Mucosa of rectum (tissue), 2 donors: ENCODE measurements at regions not wholly inside any gene's neighbourhood (a gene's known extent, or its start where the extent isn't known, plus 50 kb on each side); places are given as distances from the start of the nearest gene placed in this dataset.
"Not testable (repeated sequence)": the region's sequence is repeated elsewhere in the genome, so short reads cannot be mapped to it uniquely, and the experiment has no call there.

Experiments
- H3K27ac ChIP-seq, 2 donors: one replicate each; pipeline ENCODE4 v1.7.0; 2013; ENCODE audit warnings: inconsistent platforms in 2 of 2, low read depth in 2 of 2, low read length in 2 of 2
- H3K27me3 ChIP-seq, 2 donors: one replicate each; pipeline ENCODE4 v1.7.0; 2013; ENCODE audit warnings: low read length in 2 of 2; ENCODE audit not compliant: control insufficient read depth in 2 of 2, insufficient read depth in 2 of 2
- H3K36me3 ChIP-seq, 2 donors: one replicate each; pipeline ENCODE4 v1.7.0; 2013; ENCODE audit warnings: low read length in 2 of 2; ENCODE audit not compliant: control insufficient read depth in 2 of 2, insufficient read depth in 2 of 2
- H3K4me1 ChIP-seq, 2 donors: one replicate each; pipeline ENCODE4 v1.7.0; 2013; ENCODE audit warnings: low read length in 2 of 2, mild to moderate bottlenecking in 1 of 2; ENCODE audit not compliant: control insufficient read depth in 2 of 2, insufficient read depth in 2 of 2
- H3K4me3 ChIP-seq, 2 donors: one replicate each; pipeline ENCODE4 v1.7.0; 2013; ENCODE audit warnings: low read length in 2 of 2
- H3K9ac ChIP-seq, 2 donors: one replicate each; pipeline ENCODE4 v1.7.0; 2013; ENCODE audit warnings: low read length in 2 of 2, low read depth in 1 of 2, mild to moderate bottlenecking in 1 of 2
- H3K9me3 ChIP-seq, 2 donors: one replicate each; pipeline ENCODE4 v1.7.0; 2013; ENCODE audit warnings: low read length in 2 of 2; ENCODE audit not compliant: control insufficient read depth in 2 of 2
- donor health status: healthy.
- donor health status: Normal muscosa, but diverticular disease.

GRCh38 chr1:236343246-236343870 is 50.7 kb upstream of the EDARADD start:
- Histone ChIP-seq H3K36me3 (no peaks in the 10 kb centered on the region), H3K9me3 (no peaks in the 10 kb centered on the region), H3K9ac (no peak overlapping the region), H3K4me3 (peak overlapping the region in 1 of 2 donors; percentile 5), H3K27ac (no peak overlapping the region), H3K27me3 (no peaks in the 10 kb centered on the region), H3K4me1 (peaks cover 5 to 7% of the 10 kb centered on the region in 2 donors)

DNA sequence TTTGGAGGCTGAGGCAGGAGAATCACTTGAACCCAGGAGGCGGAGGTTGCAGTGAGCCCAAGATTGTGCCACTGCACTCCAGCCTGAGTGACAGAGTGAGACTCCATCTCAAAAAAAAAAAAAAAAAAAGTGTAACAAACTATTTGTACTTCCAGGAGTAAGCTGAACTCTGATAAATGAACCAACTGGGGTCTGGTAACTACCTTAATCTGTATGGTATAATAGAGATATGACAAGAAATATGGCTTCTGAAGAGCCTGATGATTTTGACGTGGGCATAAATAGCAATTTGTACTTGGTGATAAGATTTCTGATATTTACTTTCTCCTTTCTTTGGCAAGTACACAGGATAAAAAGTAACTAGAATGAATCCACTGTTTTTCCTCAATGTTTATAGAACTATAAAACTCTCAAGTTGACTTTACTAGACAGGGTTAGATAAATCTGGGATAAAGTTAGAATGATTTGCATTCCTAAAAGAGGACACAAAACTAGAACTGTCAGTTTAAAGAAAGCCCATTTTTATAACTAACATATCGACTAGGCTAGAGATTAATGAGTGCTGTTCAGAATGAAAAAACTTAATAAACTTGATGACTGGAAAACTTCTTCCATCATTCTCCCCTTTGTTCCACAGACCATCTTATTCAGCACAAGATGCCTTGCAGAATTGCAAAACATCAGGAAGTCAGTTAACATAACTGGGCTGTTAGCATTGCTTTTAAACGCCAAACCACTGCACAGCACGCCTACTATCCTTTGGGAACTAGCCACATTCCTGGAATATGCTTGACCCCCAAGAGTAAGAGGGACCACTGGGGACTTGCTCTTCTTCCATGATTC is 51.5 kb upstream of the EDARADD start:
- H3K9me3 ChIP-seq = no peaks in the 10 kb centered on the region
- no peak overlapping the region for H3K27ac ChIP-seq
- no peaks in the 10 kb centered on the region for H3K27me3 ChIP-seq
- no peak overlapping the region for H3K4me3 ChIP-seq
- H3K36me3 ChIP-seq = no peaks in the 10 kb centered on the region
- H3K4me1 ChIP-seq = peaks cover 5 to 7% of the 10 kb centered on the region in 2 donors
- no peak overlapping the region for H3K9ac ChIP-seq

DNA sequence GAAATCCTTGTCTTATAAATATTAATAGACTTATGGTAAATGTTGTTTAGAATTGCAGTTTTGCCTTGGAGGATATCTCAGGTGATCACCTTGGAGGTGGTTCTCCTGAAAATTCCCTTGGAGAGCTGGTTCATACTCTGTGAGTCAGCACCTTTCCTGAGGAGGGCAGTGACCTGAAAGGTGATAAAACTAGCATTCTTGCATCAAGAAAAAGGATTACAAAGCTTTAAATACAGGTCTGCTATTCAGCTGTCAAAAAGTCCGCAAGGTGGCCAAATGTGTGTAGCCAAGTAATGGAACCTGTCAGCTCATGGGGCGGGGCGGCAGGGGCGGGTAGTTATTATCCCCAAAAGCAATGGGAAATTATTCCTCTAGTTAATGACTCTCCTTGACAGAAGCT is 52.8 kb upstream of the EDARADD start:
- Histone ChIP-seq H3K9ac (no peak overlapping the region), H3K4me3 (no peak overlapping the region), H3K36me3 (no peaks in the 10 kb centered on the region), H3K9me3 (no peaks in the 10 kb centered on the region), H3K27me3 (no peaks in the 10 kb centered on the region), H3K27ac (no peak overlapping the region), H3K4me1 (peaks cover 5 to 7% of the 10 kb centered on the region in 2 donors)

GRCh38 chr1:236338096-236338495 is 56.0 kb upstream of the EDARADD start:
- no peak overlapping the region for H3K27ac ChIP-seq
- H3K27me3 ChIP-seq = no peaks in the 10 kb centered on the region
- no peak overlapping the region for H3K4me3 ChIP-seq
- H3K9ac ChIP-seq = no peak overlapping the region
- H3K4me1 ChIP-seq = peaks cover 3 to 5% of the 10 kb centered on the region in 2 donors
- no peaks in the 10 kb centered on the region for H3K36me3 ChIP-seq
- no peaks in the 10 kb centered on the region for H3K9me3 ChIP-seq

DNA sequence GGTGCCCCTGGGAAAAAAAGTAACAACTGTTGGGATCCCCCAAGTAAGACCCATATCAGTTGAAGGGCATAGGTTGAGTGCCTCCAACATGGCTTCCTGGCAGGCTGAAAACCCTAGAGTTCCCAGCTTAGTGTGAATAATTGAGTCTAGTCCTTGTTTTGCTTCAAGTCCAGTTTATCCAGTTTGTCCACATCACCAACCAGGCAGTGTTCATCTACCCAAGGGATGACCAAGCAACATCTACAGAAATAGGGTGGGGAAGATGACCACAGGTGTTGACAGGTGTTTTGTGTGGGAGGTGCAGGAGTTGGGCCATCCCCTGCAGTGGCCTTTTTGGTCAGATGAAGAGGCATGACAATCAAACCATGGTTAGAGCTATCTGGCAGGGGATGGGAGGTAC is 54.3 kb upstream of the ERO1B start:
- Histone ChIP-seq H3K9ac (no peak overlapping the region), H3K9me3 (no peaks in the 10 kb centered on the region), H3K4me3 (no peak overlapping the region), H3K27ac (no peak overlapping the region), H3K4me1 (no peaks in the 10 kb centered on the region), H3K36me3 (no peaks in the 10 kb centered on the region), H3K27me3 (no peaks in the 10 kb centered on the region)

GRCh38 chr1:236335633-236336032 is 53.9 kb upstream of the ERO1B start:
- H3K4me1 ChIP-seq, H3K27me3 ChIP-seq, H3K9ac ChIP-seq, H3K36me3 ChIP-seq, H3K27ac ChIP-seq, H3K4me3 ChIP-seq, H3K9me3 ChIP-seq: not testable (repeated sequence)

DNA sequence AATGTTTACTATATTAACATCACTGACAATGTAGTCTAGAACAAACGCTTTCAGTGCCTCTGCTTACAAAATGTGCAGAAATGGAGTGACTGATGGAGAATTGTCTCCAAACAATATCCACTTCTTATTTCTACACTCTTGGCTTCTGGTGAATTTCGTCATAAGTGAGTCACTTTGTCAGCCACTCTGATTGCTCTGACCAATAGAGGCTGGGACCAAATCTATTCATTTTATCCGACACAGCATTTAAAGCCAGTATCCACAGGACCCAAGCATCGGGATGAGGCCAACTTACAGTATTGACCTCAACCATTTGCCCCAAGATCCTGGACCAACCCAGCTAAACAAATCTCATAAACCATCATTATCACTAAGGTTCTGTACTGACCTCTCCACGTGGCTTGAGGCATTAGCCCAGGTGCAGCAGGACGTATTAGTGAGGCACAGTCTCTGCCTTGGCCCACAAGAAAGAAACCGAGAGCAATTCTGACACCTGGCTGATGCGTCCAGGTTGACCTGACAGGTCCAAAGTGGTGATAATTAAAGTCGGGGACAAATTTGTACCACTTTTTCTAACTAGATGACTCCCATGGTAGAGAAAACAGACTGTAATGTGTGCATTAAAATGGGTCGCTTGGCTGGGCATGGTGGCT is 53.3 kb upstream of the ERO1B start:
- Histone ChIP-seq H3K9me3 (no peaks in the 10 kb centered on the region), H3K27me3 (no peaks in the 10 kb centered on the region), H3K9ac (no peak overlapping the region), H3K27ac (no peak overlapping the region), H3K36me3 (no peaks in the 10 kb centered on the region), H3K4me3 (no peak overlapping the region), H3K4me1 (no peaks in the 10 kb centered on the region)

DNA sequence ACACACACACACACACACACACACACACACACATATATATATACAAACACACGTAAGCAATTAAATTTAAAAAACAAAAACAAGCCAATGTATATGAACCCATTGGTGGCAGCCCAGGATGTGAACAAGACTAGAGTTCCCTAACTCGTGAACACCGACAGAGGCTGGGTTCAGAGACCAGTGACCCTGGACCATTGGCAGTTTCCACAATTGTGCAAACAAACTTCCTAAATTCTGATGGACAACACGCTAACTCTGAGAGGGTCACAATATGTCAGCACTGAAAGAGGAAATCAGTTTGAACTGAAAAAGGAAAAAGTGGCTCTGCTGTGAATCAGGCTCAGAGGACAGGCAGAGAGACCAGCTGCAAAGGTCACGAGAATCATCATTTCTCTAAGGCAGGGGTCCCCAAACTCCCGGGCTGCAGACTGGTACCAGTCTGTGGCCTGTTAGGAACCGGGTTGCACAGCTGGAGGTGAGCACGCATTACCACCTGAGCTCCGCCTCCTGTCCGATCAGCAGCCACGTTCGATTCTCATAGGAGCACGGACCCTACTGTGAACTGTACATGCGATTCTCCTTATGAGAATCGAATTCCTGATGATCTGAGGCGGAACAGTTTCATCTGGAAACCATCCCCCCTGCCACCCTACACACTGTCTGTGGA is 50.5 kb upstream of the ERO1B start:
- no peak overlapping the region for H3K4me3 ChIP-seq
- H3K27ac ChIP-seq = no peak overlapping the region
- no peaks in the 10 kb centered on the region for H3K9me3 ChIP-seq
- no peak overlapping the region for H3K9ac ChIP-seq
- H3K4me1 ChIP-seq = no peaks in the 10 kb centered on the region
- no peaks in the 10 kb centered on the region for H3K36me3 ChIP-seq
- H3K27me3 ChIP-seq = no peaks in the 10 kb centered on the region
